Keratinocyte (primary cell): ENCODE measurements at regions not wholly inside any gene's neighbourhood (a gene's known extent, or its start where the extent isn't known, plus 50 kb on each side); places are given as distances from the start of the nearest gene placed in this dataset.

Experiments used
- DNase-seq: peaks from one replicate; pipeline ENCODE4 v3.0.0-alpha.2; 2011; ENCODE audit warnings: low read depth, missing footprints, low spot score
- FAIRE-seq: peaks from 2 replicates; lab custom pipeline; 2011; peaks lifted over from hg19 to GRCh38; lab: Jason Lieb, UNC
- H2AFZ ChIP-seq: 2 replicates; pipeline ENCODE4 v1.6.0; 2012; ENCODE audit warnings: low read length, control low read depth, inconsistent platforms; ENCODE audit not compliant: control insufficient read depth
- H3K27ac ChIP-seq: 2 replicates; pipeline ENCODE4 v1.5.1; 2011; ENCODE audit warnings: low read length; ENCODE audit not compliant: control insufficient read depth, insufficient read depth
- H3K27me3 ChIP-seq: 3 replicates; pipeline ENCODE4 v1.6.0; 2011; ENCODE audit warnings: low read length; ENCODE audit not compliant: control insufficient read depth, insufficient read depth; ENCODE audit errors: extremely low read depth
- H3K36me3 ChIP-seq, 2 experiments: 2 replicates in 1 of 2; 3 replicates in 1 of 2; pipeline ENCODE4 v1.5.1; 2011; ENCODE audit warnings: low read length in 2 of 2, mild to moderate bottlenecking in 1 of 2; ENCODE audit not compliant: control insufficient read depth in 2 of 2, insufficient read depth in 2 of 2; ENCODE audit errors: extremely low read depth in 1 of 2
- H3K4me1 ChIP-seq: 3 replicates; pipeline ENCODE4 v1.5.1; 2011; ENCODE audit warnings: low read length; ENCODE audit not compliant: control insufficient read depth, insufficient read depth; ENCODE audit errors: extremely low read depth
- H3K4me2 ChIP-seq: 3 replicates; pipeline ENCODE4 v1.6.0; 2011; ENCODE audit warnings: low read depth, low read length; ENCODE audit not compliant: control insufficient read depth, insufficient read depth; ENCODE audit errors: extremely low read depth
- H3K4me3 ChIP-seq, 3 experiments: fragments of 200-600 bp in 1 of 3; sonication (generic) in 1 of 3; 2 replicates in 2 of 3; 3 replicates in 1 of 3; pipeline ENCODE4 v1.5.1; 2011 to 2016; ENCODE audit warnings: low read length in 3 of 3, mild to moderate bottlenecking in 3 of 3, control low read depth in 2 of 3, inconsistent platforms in 1 of 3, low read depth in 1 of 3, mixed read lengths in 1 of 3, mixed run types in 1 of 3, moderate library complexity in 1 of 3; ENCODE audit not compliant: control insufficient read depth in 2 of 3, insufficient read depth in 2 of 3; ENCODE audit errors: extremely low read depth in 1 of 3
- H3K79me2 ChIP-seq: 2 replicates; pipeline ENCODE4 v1.6.0; 2012; ENCODE audit warnings: low read length; ENCODE audit not compliant: control insufficient read depth, insufficient read depth
- H3K9ac ChIP-seq: 3 replicates; pipeline ENCODE4 v1.6.0; 2011; ENCODE audit warnings: low read length; ENCODE audit not compliant: control insufficient read depth, insufficient read depth; ENCODE audit errors: extremely low read depth
- H3K9me1 ChIP-seq: 3 replicates; pipeline ENCODE4 v1.6.0; 2011; ENCODE audit warnings: low read length; ENCODE audit not compliant: control insufficient read depth, insufficient read depth; ENCODE audit errors: extremely low read depth
- H3K9me3 ChIP-seq: 2 replicates; pipeline ENCODE4 v1.5.1; 2012; ENCODE audit warnings: low read depth, low read length; ENCODE audit not compliant: control insufficient read depth
- H4K20me1 ChIP-seq: 3 replicates; pipeline ENCODE4 v1.6.0; 2011; ENCODE audit warnings: low read length; ENCODE audit not compliant: control insufficient read depth, insufficient read depth; ENCODE audit errors: extremely low read depth
- CTCF ChIP-seq, 3 experiments: IDR thresholded peaks in 1 of 3; conservative IDR thresholded peaks in 1 of 3; optimal IDR thresholded peaks in 1 of 3; 2 replicates in 2 of 3; 3 replicates in 1 of 3; pipeline versions ENCODE3 to v1.5.1; 2011; ENCODE audit warnings: low read length in 3 of 3, mild to moderate bottlenecking in 3 of 3, moderate library complexity in 2 of 3, control low read depth in 1 of 3, inconsistent platforms in 1 of 3; ENCODE audit not compliant: insufficient read depth in 2 of 3; ENCODE audit errors: extremely low read depth in 1 of 3
- EZH2 ChIP-seq: IDR thresholded peaks from one replicate; pipeline ENCODE4 v1.6.1; 2012; ENCODE audit warnings: inconsistent platforms, mild to moderate bottlenecking, low read length, moderate library complexity
- dilution Hi-C: fragments of 300-500 bp; cut with MboI; formaldehyde crosslinking; loops from one replicate; pipeline ENCODE4 v1.7.0; 2020; ENCODE audit warnings: low sequenced_read_pairs; ENCODE audit not compliant: extremely low pct_ligation_motif_present

- no peaks in the 10 kb centered on the region for H3K79me2 ChIP-seq
- H3K4me3 ChIP-seq = no peak overlapping the region
- dilution Hi-C loops = no loop called here
- H3K9ac ChIP-seq = no peak overlapping the region
- no peaks in the 10 kb centered on the region for H4K20me1 ChIP-seq
- FAIRE-seq (no peak), DNase-seq (no peak)
- no peak overlapping the region for H2AFZ ChIP-seq
- H3K4me2 ChIP-seq = no peak overlapping the region
- H3K4me1 ChIP-seq = no peaks in the 10 kb centered on the region
- H3K36me3 ChIP-seq = no peaks in the 10 kb centered on the region
- no peaks in the 10 kb centered on the region for H3K9me3 ChIP-seq
- no peaks in the 10 kb centered on the region for H3K27me3 ChIP-seq
- H3K27ac ChIP-seq = no peak overlapping the region
- TF ChIP-seq EZH2 (no peak), CTCF (optimal IDR thresholded peaks at IDR 0.05 in 1 of 3, IDR thresholded peaks at IDR 0.05 in 1 of 3, conservative IDR thresholded peaks at IDR 0.05 in 1 of 3; ENCODE audit: extremely low read depth in 1 of 3, insufficient read depth in 2 of 3, low read length in 3 of 3) (no peak)
- H3K9me1 ChIP-seq = no peaks in the 10 kb centered on the region
Observed at GRCh38 chr3:178147001-178147400, 389.2 kb upstream of the KCNMB2 start.

GRCh38 chr3:178152031-178152806 lies 384.0 kb upstream of the KCNMB2 start:
- dilution Hi-C loops = no loop called here
- Histone ChIP-seq H3K27me3 (no peaks in the 10 kb centered on the region), H3K4me3 (no peak overlapping the region), H3K36me3 (no peaks in the 10 kb centered on the region), H4K20me1 (no peaks in the 10 kb centered on the region), H3K9me3 (no peaks in the 10 kb centered on the region), H3K9me1 (no peaks in the 10 kb centered on the region), H3K79me2 (no peaks in the 10 kb centered on the region), H3K9ac (no peak overlapping the region), H3K27ac (no peak overlapping the region), H2AFZ (no peak overlapping the region), H3K4me1 (no peaks in the 10 kb centered on the region), H3K4me2 (no peak overlapping the region)
- no peak for DNase-seq
- TF ChIP-seq EZH2 (no peak), CTCF (optimal IDR thresholded peaks at IDR 0.05 in 1 of 3, IDR thresholded peaks at IDR 0.05 in 1 of 3, conservative IDR thresholded peaks at IDR 0.05 in 1 of 3; ENCODE audit: extremely low read depth in 1 of 3, insufficient read depth in 2 of 3, low read length in 3 of 3) (no peak)
- FAIRE-seq = no peak
